ENCODE measurements at regions not wholly inside any gene's neighbourhood (a gene's known extent, or its start where the extent isn't known, plus 50 kb on each side); places are given as distances from the start of the nearest gene placed in this dataset.

GRCh38 chr4:136443006-136443405 lies 1089.3 kb downstream of the PCDH18 start:
- no peak for ATAC-seq
- TF ChIP-seq TOX (CRISPR knock-in tag; IDR thresholded peaks at IDR 0.05; ENCODE audit: borderline replicate concordance) (no peak), ZFP3 (CRISPR knock-in tag; IDR thresholded peaks at IDR 0.05) (no peak)

- TF ChIP-seq CSRNP3 (CRISPR knock-in tag; IDR thresholded peaks at IDR 0.05) (no peak), PATZ1 (CRISPR knock-in tag; IDR thresholded peaks at IDR 0.05; ENCODE audit: borderline replicate concordance) (no peak), ESRRG (CRISPR knock-in tag; IDR thresholded peaks at IDR 0.05) (no peak), SNAI2 (CRISPR knock-in tag; IDR thresholded peaks at IDR 0.05) (no peak), ZFP3 (CRISPR knock-in tag; IDR thresholded peaks at IDR 0.05) (no peak), ZNF565 (CRISPR knock-in tag; conservative IDR thresholded peaks at IDR 0.05; ENCODE audit: low read depth) (no peak), ZC3H10 (CRISPR knock-in tag; IDR thresholded peaks at IDR 0.05) (no peak), ZNF70 (CRISPR knock-in tag; IDR thresholded peaks at IDR 0.05) (no peak)
- no peak for ATAC-seq
Observed at GRCh38 chr4:136442447-136442846, 1089.8 kb downstream of the PCDH18 start.

GRCh38 chr4:136441629-136442282 lies 1090.5 kb downstream of the PCDH18 start:
- no peak for ATAC-seq
- TF ChIP-seq ZC3H10 (CRISPR knock-in tag; IDR thresholded peaks at IDR 0.05) = no peak

GRCh38 chr4:136438645-136439044 lies 1093.6 kb downstream of the PCDH18 start:
- no peak for ATAC-seq
- TF ChIP-seq TCF4 (CRISPR knock-in tag; IDR thresholded peaks at IDR 0.05; ENCODE audit: borderline replicate concordance) (no peak), RARB (CRISPR knock-in tag; IDR thresholded peaks at IDR 0.05) (no peak), OSR1 (CRISPR knock-in tag; IDR thresholded peaks at IDR 0.05) (no peak), ZFP3 (CRISPR knock-in tag; IDR thresholded peaks at IDR 0.05) (no peak), ESRRG (CRISPR knock-in tag; IDR thresholded peaks at IDR 0.05) (no peak), ZNF70 (CRISPR knock-in tag; IDR thresholded peaks at IDR 0.05) (no peak), CSRNP3 (CRISPR knock-in tag; IDR thresholded peaks at IDR 0.05) (no peak), CREB5 (CRISPR knock-in tag; IDR thresholded peaks at IDR 0.05; ENCODE audit: low read depth) (no peak), ZFP30 (CRISPR knock-in tag; IDR thresholded peaks at IDR 0.05) (no peak), TSHZ2 (CRISPR knock-in tag; IDR thresholded peaks at IDR 0.05) (no peak), SNAI2 (CRISPR knock-in tag; IDR thresholded peaks at IDR 0.05) (no peak)

- no peak for ATAC-seq
- no peak for TF ChIP-seq OSR1 (CRISPR knock-in tag; IDR thresholded peaks at IDR 0.05)
- TF ChIP-seq ZFP3 (CRISPR knock-in tag; IDR thresholded peaks at IDR 0.05) = no peak
- TF ChIP-seq GLIS3 (CRISPR knock-in tag; IDR thresholded peaks at IDR 0.05) = no peak
- no peak for TF ChIP-seq ESRRG (CRISPR knock-in tag; IDR thresholded peaks at IDR 0.05)
- TF ChIP-seq ARNTL (CRISPR knock-in tag; IDR thresholded peaks at IDR 0.05; ENCODE audit: borderline replicate concordance, low read depth) = no peak
- no peak for TF ChIP-seq POU6F1 (CRISPR knock-in tag; IDR thresholded peaks at IDR 0.05; ENCODE audit: borderline replicate concordance, low read depth)
Observed at GRCh38 chr4:136424052-136424451, 1108.2 kb downstream of the PCDH18 start.

Data from SK-N-SH treated with all-trans-retinoic acid at 6 μM for 48 hours (cell line).